Peyer's patch (tissue), 4 donors: ENCODE measurements at regions not wholly inside any gene's neighbourhood (a gene's known extent, or its start where the extent isn't known, plus 50 kb on each side); places are given as distances from the start of the nearest gene placed in this dataset.

ENCODE experiments used
- POLR2A ChIP-seq, 2 donors: fragments of 450-650 bp; IDR thresholded peaks; one replicate each; pipeline ENCODE4 v1.5.1; 2017; ENCODE audit warnings: antibody characterized with exemption in 2 of 2, mild to moderate bottlenecking in 2 of 2, moderate library complexity in 2 of 2
- TF ChIP-seq, protein P1 (sequence below), 6 experiments: fragments of 450-650 bp in 4 of 6; fragments of 200-600 bp in 2 of 6; sonication (generic) in 1 of 6; IDR thresholded peaks; one replicate each; pipeline ENCODE4 v1.5.1; 2017 to 2019; ENCODE audit warnings: antibody characterized with exemption in 6 of 6, mild to moderate bottlenecking in 3 of 6, moderate library complexity in 1 of 6

DNA sequence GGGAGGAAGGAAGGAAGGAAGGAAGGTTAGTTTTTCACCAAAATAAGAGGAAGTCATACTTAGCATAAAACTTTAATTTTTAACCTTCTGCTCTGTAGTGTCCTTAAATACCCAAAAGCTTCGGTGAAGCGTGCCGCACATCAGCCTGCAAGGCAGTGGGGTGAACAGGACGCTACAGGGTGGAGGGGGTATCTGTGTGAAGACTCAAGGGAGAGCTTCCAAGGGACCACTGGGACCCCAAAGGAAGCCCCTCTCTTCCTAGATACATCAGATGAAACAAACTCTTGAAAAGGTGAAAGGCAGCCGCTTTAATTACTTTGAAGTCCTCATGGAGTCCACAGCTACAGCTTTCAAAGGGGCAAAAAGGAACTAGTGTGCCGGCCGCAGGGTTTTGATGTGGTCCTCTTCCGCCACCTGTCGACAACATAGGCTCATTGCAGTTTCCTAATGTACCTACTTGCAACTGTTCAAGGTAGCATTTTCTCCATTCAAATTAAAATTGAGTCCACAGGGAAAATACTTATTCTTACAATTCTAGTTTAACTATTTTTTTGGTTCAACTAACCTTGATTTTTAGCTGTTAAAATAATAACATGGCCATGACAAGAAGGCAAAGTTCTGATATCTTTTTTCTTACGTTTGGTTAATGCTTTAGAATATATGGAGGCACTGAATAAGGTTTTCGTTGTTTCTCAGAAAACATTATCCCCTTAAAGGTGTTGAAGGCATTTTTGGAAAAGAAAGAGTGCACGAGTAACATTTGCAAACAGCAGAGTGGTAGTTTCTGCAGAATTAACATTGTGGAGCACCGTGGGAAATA is 135.0 kb upstream of the RIPOR2 start:
- TF ChIP-seq, protein P1, sequence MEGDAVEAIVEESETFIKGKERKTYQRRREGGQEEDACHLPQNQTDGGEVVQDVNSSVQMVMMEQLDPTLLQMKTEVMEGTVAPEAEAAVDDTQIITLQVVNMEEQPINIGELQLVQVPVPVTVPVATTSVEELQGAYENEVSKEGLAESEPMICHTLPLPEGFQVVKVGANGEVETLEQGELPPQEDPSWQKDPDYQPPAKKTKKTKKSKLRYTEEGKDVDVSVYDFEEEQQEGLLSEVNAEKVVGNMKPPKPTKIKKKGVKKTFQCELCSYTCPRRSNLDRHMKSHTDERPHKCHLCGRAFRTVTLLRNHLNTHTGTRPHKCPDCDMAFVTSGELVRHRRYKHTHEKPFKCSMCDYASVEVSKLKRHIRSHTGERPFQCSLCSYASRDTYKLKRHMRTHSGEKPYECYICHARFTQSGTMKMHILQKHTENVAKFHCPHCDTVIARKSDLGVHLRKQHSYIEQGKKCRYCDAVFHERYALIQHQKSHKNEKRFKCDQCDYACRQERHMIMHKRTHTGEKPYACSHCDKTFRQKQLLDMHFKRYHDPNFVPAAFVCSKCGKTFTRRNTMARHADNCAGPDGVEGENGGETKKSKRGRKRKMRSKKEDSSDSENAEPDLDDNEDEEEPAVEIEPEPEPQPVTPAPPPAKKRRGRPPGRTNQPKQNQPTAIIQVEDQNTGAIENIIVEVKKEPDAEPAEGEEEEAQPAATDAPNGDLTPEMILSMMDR (IDR thresholded peaks at IDR 0.05), result peak; percentile 83 to 97 (median 88)
- no peak for TF ChIP-seq POLR2A (IDR thresholded peaks at IDR 0.05)
